WERI-Rb-1 (cell line): ENCODE measurements at regions not wholly inside any gene's neighbourhood (a gene's known extent, or its start where the extent isn't known, plus 50 kb on each side); places are given as distances from the start of the nearest gene placed in this dataset.
"Not testable (repeated sequence)": the region's sequence is repeated elsewhere in the genome, so short reads cannot be mapped to it uniquely, and the experiment has no call there.

Source experiments
- DNase-seq: peaks from one replicate; pipeline ENCODE4 v3.0.0-alpha.2; 2020
- H3K27ac ChIP-seq: fragments of 250-450 bp; sonication (Bioruptor Pico); 2 replicates; pipeline ENCODE4 v1.5.1; 2020; ENCODE audit warnings: mild to moderate bottlenecking, moderate library complexity
- H3K27me3 ChIP-seq: fragments of 250-450 bp; sonication (Bioruptor Pico); 2 replicates; pipeline ENCODE4 v1.5.1; 2021; ENCODE audit warnings: mild to moderate bottlenecking, low read depth, moderate library complexity; ENCODE audit not compliant: insufficient read depth, severe bottlenecking
- H3K36me3 ChIP-seq: fragments of 250-450 bp; sonication (Bioruptor Pico); 2 replicates; pipeline ENCODE4 v1.5.1; 2020; ENCODE audit warnings: mild to moderate bottlenecking, moderate library complexity
- H3K4me3 ChIP-seq: 2 replicates; pipeline ENCODE4 v1.5.1; 2011; ENCODE audit warnings: low read depth, mild to moderate bottlenecking, control low read depth, low read length
- H3K9me3 ChIP-seq: fragments of 250-450 bp; sonication (Bioruptor Pico); 2 replicates; pipeline ENCODE4 v1.5.1; 2021; ENCODE audit warnings: mild to moderate bottlenecking, moderate library complexity; ENCODE audit not compliant: severe bottlenecking
- TF ChIP-seq, protein P1 (sequence below): IDR thresholded peaks from 2 replicates; pipeline ENCODE4 v1.5.1; 2011; ENCODE audit warnings: low read depth, mild to moderate bottlenecking, control low read depth, inconsistent platforms, low read length

DNA sequence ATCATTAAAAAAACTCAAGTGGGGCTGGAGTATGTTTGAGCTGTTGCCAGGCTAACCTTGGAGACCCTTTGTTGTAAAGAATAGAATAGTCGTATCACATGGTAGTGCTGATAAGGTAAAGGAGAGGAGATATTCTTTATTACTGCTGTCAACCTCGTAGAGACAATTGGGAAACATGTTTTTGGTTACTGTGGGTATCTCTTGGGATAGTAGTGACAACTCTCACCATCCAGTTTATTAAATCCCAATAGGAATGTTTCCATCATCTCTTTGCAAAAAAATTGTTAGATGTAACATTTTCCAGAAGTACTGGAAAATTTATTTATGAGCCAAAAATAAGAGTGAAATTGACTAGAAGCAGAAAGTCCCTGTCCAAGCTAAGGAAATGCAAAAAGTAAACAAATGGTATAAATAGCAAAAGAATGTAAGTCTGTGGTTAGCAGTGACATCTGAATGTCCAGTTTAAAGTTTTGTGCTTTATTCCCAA is 829.3 kb upstream of the CITED2 start:
- TF ChIP-seq, protein P1, sequence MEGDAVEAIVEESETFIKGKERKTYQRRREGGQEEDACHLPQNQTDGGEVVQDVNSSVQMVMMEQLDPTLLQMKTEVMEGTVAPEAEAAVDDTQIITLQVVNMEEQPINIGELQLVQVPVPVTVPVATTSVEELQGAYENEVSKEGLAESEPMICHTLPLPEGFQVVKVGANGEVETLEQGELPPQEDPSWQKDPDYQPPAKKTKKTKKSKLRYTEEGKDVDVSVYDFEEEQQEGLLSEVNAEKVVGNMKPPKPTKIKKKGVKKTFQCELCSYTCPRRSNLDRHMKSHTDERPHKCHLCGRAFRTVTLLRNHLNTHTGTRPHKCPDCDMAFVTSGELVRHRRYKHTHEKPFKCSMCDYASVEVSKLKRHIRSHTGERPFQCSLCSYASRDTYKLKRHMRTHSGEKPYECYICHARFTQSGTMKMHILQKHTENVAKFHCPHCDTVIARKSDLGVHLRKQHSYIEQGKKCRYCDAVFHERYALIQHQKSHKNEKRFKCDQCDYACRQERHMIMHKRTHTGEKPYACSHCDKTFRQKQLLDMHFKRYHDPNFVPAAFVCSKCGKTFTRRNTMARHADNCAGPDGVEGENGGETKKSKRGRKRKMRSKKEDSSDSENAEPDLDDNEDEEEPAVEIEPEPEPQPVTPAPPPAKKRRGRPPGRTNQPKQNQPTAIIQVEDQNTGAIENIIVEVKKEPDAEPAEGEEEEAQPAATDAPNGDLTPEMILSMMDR = no peak
- H3K36me3 ChIP-seq = no peaks in the 10 kb centered on the region
- DNase-seq = no peak
- no peak overlapping the region for H3K4me3 ChIP-seq
- no peaks in the 10 kb centered on the region for H3K27me3 ChIP-seq
- H3K27ac ChIP-seq = no peak overlapping the region
- H3K9me3 ChIP-seq = no peaks in the 10 kb centered on the region

GRCh38 chr6:140202964-140203515 is 828.6 kb upstream of the CITED2 start:
- no peak for DNase-seq
- Histone ChIP-seq H3K9me3 (no peaks in the 10 kb centered on the region), H3K36me3 (no peaks in the 10 kb centered on the region), H3K4me3 (no peak overlapping the region), H3K27me3 (no peaks in the 10 kb centered on the region), H3K27ac (no peak overlapping the region)
- TF ChIP-seq, protein P1 = no peak

DNA sequence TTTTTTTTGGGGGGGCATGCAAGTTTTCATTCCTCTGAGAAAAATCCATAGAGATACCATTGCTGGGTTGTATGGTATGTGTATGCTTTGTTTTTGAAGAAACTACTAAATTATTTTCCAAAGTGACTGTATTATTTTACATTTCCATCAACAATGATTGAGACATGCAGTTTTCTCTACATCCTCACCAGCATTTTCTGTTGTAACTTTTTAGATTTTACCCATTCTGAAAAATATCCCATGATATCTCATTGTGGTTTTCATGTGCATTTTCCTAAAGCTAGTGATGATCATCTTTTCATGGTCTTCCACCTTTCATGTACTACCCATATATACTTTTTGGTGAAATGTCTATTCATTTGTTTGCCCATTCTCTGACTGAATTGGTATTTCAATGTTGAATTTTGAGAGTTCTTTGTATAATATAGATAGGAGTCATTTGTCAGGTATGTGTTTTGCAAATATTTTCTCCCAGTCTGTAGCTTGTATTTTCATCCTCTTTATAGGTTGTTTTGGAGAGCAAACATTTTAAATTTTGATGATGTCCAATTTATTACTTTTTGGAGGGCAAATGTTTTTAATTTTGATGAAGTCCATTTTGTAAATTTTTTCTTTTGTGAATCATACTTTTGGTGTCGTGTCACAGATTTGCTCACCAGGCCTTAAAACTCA is 827.5 kb upstream of the CITED2 start:
- Histone ChIP-seq H3K27me3 (no peaks in the 10 kb centered on the region), H3K36me3 (no peaks in the 10 kb centered on the region), H3K9me3 (no peaks in the 10 kb centered on the region), H3K4me3 (no peak overlapping the region), H3K27ac (no peak overlapping the region)
- no peak for DNase-seq
- TF ChIP-seq, protein P1 = no peak

DNA sequence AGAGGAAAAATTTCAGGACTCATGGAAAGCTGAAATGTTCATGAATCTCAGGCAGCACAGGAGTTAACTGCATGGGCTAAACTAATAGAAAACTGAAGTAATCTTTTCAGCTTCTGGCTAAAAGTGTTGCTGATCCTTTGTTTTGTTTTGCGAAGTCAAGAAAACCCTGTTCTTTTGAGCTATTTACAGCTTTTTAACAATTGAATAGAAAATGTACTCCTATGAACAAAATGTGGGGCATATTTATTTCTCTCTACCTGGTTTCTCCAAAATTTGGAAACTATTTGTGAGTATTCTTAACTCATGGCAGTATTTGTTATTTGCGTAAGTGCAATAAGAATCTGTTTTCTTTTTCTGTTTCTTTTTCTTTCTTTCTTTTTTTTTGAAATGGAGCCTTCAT is 818.8 kb upstream of the CITED2 start:
- Histone ChIP-seq H3K4me3 (no peak overlapping the region), H3K9me3 (peaks cover 4% of the 10 kb centered on the region), H3K27me3 (no peaks in the 10 kb centered on the region), H3K36me3 (no peaks in the 10 kb centered on the region), H3K27ac (no peak overlapping the region)
- no peak for DNase-seq
- TF ChIP-seq, protein P1 = no peak

- no peak overlapping the region for H3K4me3 ChIP-seq
Measured at GRCh38 chr6:140192018-140192417, 817.6 kb upstream of the CITED2 start.

GRCh38 chr6:140189263-140189662 is 814.8 kb upstream of the CITED2 start:
- H3K27ac ChIP-seq, H3K36me3 ChIP-seq, H3K27me3 ChIP-seq, H3K9me3 ChIP-seq, DNase-seq, H3K4me3 ChIP-seq: not testable (repeated sequence)

More at GRCh38 chr6:140192018-140192417, 817.6 kb upstream of the CITED2 start:
- TF ChIP-seq, protein P1 = no peak
- peaks cover 4% of the 10 kb centered on the region for H3K9me3 ChIP-seq
- H3K27ac ChIP-seq = no peak overlapping the region
- no peaks in the 10 kb centered on the region for H3K27me3 ChIP-seq
- H3K36me3 ChIP-seq = no peaks in the 10 kb centered on the region
- no peak for DNase-seq
